Fibroblast of the aortic adventitia (primary cell): ENCODE measurements at regions not wholly inside any gene's neighbourhood (a gene's known extent, or its start where the extent isn't known, plus 50 kb on each side); places are given as distances from the start of the nearest gene placed in this dataset.
A peak's percentile ranks its signal among the peaks of the same experiment; 100 is the strongest.

Experiments used
- DNase-seq: peaks from one replicate; pipeline ENCODE4 v3.0.0-alpha.2; 2010; ENCODE audit warnings: low read depth
- H3K4me3 ChIP-seq: 2 replicates; pipeline ENCODE4 v1.5.1; 2011; ENCODE audit warnings: low read depth, mild to moderate bottlenecking, control low read depth, low read length, moderate library complexity
- CTCF ChIP-seq: IDR thresholded peaks from 2 replicates; pipeline ENCODE4 v1.5.1; 2011; ENCODE audit warnings: mild to moderate bottlenecking, low read length, control low read depth, inconsistent platforms; ENCODE audit not compliant: insufficient read depth

GRCh38 chr11:116459185-116460045 is 313.4 kb downstream of the BUD13 start:
- DNase-seq, result no peak
- no peak for TF ChIP-seq CTCF
- H3K4me3 ChIP-seq, result no peak overlapping the region

- DNase-seq, result no peak
- H3K4me3 ChIP-seq, result no peak overlapping the region
- TF ChIP-seq CTCF, result no peak
Observed at GRCh38 chr11:116458546-116458945, 314.2 kb downstream of the BUD13 start.

GRCh38 chr11:116457336-116458007 is 315.3 kb downstream of the BUD13 start:
- no peak for TF ChIP-seq CTCF
- DNase-seq, result no peak

GRCh38 chr11:116454951-116455350 is 317.8 kb downstream of the BUD13 start:
- no peak for TF ChIP-seq CTCF

More at GRCh38 chr11:116457336-116458007, 315.3 kb downstream of the BUD13 start:
- H3K4me3 ChIP-seq, result no peak overlapping the region

GRCh38 chr11:116454020-116454645 is 318.7 kb downstream of the BUD13 start:
- DNase-seq, result peak; percentile 63

More at GRCh38 chr11:116454951-116455350, 317.8 kb downstream of the BUD13 start:
- DNase-seq, result no peak
- H3K4me3 ChIP-seq, result no peak overlapping the region

More at GRCh38 chr11:116454020-116454645, 318.7 kb downstream of the BUD13 start:
- peak; percentile 72 for TF ChIP-seq CTCF
- H3K4me3 ChIP-seq, result no peak overlapping the region
